ENCODE measurements at regions not wholly inside any gene's neighbourhood (a gene's known extent, or its start where the extent isn't known, plus 50 kb on each side); places are given as distances from the start of the nearest gene placed in this dataset.

DNA sequence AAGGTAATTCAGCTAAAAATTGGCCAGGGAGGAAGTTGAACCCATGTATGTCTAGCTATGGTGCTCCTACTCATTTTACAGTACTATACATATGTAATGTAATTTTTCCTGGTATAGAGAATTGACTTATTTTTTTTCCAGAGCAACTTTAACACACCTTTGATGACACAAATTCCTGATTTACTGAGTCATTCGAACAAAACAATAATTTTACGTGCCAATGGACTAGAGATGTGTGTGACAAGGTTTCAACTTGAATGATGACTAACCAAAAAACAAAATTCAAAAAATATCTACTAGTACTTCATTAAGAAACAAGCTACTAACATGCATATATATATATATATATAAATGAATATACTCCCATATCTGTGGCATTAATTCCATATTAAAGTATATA, 180.5 kb downstream of the KITLG start:
- H3K27ac ChIP-seq (ENCODE audit: low read length) = no peak overlapping the region
- H3K9me3 ChIP-seq (ENCODE audit: control insufficient read depth in 1 of 2, low read length in 2 of 2) = no peaks in the 10 kb centered on the region
- no peak overlapping the region for H3K4me3 ChIP-seq (ENCODE audit: low read depth in 1 of 2, low read length in 2 of 2)
- no peaks in the 10 kb centered on the region for H3K4me1 ChIP-seq (ENCODE audit: control insufficient read depth in 1 of 2, insufficient read depth in 2 of 2, low read length in 2 of 2)
- no peaks in the 10 kb centered on the region for H3K36me3 ChIP-seq (ENCODE audit: control insufficient read depth in 1 of 2, insufficient read depth in 2 of 2, low read length in 2 of 2)
- H3K27me3 ChIP-seq (ENCODE audit: low read depth, low read length) = no peaks in the 10 kb centered on the region

DNA sequence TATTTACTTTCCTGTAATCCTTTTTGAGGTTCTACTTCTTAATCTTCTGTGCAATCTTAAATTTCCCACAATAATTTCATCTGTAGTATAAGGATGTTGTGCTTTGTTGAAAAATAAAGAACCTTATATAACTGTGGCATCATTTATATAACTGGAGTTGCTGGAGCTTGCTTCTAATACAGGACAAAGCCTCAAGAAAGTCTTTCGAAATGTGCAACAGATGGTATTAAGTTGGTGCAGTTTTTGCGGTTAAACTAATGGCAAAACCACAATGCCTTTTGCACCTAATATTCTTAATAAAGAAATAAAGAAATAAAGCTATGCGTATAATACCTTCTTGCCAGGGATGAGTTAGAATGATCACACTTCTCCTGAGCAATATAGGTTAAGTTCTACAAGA, 180.0 kb downstream of the KITLG start:
- no peak overlapping the region for H3K4me3 ChIP-seq (ENCODE audit: low read depth in 1 of 2, low read length in 2 of 2)
- no peaks in the 10 kb centered on the region for H3K9me3 ChIP-seq (ENCODE audit: control insufficient read depth in 1 of 2, low read length in 2 of 2)
- no peaks in the 10 kb centered on the region for H3K36me3 ChIP-seq (ENCODE audit: control insufficient read depth in 1 of 2, insufficient read depth in 2 of 2, low read length in 2 of 2)
- H3K4me1 ChIP-seq (ENCODE audit: control insufficient read depth in 1 of 2, insufficient read depth in 2 of 2, low read length in 2 of 2) = no peaks in the 10 kb centered on the region
- H3K27ac ChIP-seq (ENCODE audit: low read length) = no peak overlapping the region
- no peaks in the 10 kb centered on the region for H3K27me3 ChIP-seq (ENCODE audit: low read depth, low read length)

DNA sequence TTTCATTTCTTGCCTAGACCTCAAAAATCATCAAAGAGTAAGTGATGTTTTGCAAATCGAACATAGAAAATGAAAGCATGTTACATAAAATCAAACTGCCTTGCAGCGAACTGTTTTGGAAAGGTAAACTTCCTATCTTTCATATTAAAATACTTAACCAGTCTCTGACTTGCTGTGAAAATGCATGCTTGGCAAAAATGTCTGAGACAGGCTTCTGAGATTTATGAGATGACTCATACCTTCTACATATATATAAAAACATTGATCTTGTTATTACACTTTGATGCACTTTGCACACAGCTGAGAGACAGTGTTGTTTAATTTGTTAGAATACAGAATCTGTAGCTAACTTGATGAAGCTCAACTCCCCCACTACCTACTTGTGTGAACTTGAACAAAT, 179.1 kb downstream of the KITLG start:
- no peaks in the 10 kb centered on the region for H3K4me1 ChIP-seq (ENCODE audit: control insufficient read depth in 1 of 2, insufficient read depth in 2 of 2, low read length in 2 of 2)
- H3K36me3 ChIP-seq (ENCODE audit: control insufficient read depth in 1 of 2, insufficient read depth in 2 of 2, low read length in 2 of 2) = no peaks in the 10 kb centered on the region
- H3K9me3 ChIP-seq (ENCODE audit: control insufficient read depth in 1 of 2, low read length in 2 of 2) = no peaks in the 10 kb centered on the region
- no peaks in the 10 kb centered on the region for H3K27me3 ChIP-seq (ENCODE audit: low read depth, low read length)
- no peak overlapping the region for H3K27ac ChIP-seq (ENCODE audit: low read length)
- H3K4me3 ChIP-seq (ENCODE audit: low read depth in 1 of 2, low read length in 2 of 2) = no peak overlapping the region

DNA sequence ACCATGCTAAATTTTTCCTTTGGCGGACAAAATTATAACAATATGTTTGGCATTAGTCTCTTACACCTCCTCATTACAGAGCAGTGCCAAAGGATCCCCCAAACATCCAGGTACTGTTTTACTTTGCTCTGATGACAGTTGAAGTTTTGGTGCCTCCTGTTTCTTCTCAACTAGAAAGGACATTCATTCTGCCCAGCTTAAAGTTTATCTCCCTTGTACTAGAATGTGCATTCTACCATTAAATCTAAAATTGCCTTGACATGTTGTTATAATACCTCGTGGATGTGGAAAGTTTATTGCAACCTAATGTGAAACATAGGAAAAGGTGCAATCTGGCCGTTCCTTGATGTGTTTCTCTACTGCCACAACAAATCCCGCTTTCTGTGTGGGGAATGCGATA, 173.4 kb downstream of the KITLG start:
- no peaks in the 10 kb centered on the region for H3K36me3 ChIP-seq (ENCODE audit: control insufficient read depth in 1 of 2, insufficient read depth in 2 of 2, low read length in 2 of 2)
- peaks cover 0 to 9% of the 10 kb centered on the region in 2 donors for H3K4me1 ChIP-seq (ENCODE audit: control insufficient read depth in 1 of 2, insufficient read depth in 2 of 2, low read length in 2 of 2)
- H3K27me3 ChIP-seq (ENCODE audit: low read depth, low read length) = no peaks in the 10 kb centered on the region
- H3K9me3 ChIP-seq (ENCODE audit: control insufficient read depth in 1 of 2, low read length in 2 of 2) = no peaks in the 10 kb centered on the region
- no peak overlapping the region for H3K27ac ChIP-seq (ENCODE audit: low read length)
- no peak overlapping the region for H3K4me3 ChIP-seq (ENCODE audit: low read depth in 1 of 2, low read length in 2 of 2)

DNA sequence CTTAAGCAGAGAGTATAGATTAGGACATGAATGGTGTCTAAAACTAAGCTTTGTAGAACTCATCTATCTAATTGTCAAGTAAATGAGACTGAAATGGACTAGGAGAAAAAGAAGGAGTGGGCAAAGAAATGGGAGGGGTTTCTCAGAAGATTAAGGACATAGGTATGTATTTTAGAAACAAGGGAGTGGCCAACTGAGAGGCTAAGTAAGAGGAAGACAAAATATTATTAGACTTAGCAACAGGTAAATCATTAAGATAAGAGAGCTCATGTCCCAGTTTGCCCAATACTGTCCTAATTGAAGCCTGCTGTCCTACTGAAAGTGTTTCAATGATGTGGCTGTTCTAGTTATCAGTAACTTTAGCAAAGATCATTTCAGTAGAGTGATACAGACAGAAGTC, 171.4 kb downstream of the KITLG start:
- H3K36me3 ChIP-seq (ENCODE audit: control insufficient read depth in 1 of 2, insufficient read depth in 2 of 2, low read length in 2 of 2) = no peaks in the 10 kb centered on the region
- H3K27ac ChIP-seq (ENCODE audit: low read length) = no peak overlapping the region
- H3K27me3 ChIP-seq (ENCODE audit: low read depth, low read length) = no peaks in the 10 kb centered on the region
- no peaks in the 10 kb centered on the region for H3K9me3 ChIP-seq (ENCODE audit: control insufficient read depth in 1 of 2, low read length in 2 of 2)
- H3K4me1 ChIP-seq (ENCODE audit: control insufficient read depth in 1 of 2, insufficient read depth in 2 of 2, low read length in 2 of 2) = peaks cover 0 to 14% of the 10 kb centered on the region in 2 donors
- H3K4me3 ChIP-seq (ENCODE audit: low read depth in 1 of 2, low read length in 2 of 2) = no peak overlapping the region

DNA sequence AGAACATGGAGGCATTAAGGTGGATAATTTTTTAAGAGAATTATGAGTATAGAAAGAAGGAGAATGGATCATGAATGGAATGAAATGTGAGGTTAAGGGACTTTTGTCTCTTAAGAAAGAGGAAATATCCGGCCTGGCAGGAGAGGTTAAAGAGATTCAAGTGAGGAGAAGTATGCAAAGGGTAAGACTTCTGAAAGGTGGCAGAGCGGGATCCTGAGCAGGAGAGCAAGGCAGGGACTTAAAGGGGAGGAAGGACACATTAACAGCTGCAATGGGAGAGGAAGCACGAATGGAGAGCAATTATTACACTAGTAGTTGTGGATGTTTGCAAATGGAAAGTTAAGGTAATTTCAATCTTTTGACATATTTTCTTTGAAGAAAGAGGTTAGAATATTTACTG, 171.0 kb downstream of the KITLG start:
- no peaks in the 10 kb centered on the region for H3K36me3 ChIP-seq (ENCODE audit: control insufficient read depth in 1 of 2, insufficient read depth in 2 of 2, low read length in 2 of 2)
- H3K9me3 ChIP-seq (ENCODE audit: control insufficient read depth in 1 of 2, low read length in 2 of 2) = no peaks in the 10 kb centered on the region
- H3K4me1 ChIP-seq (ENCODE audit: control insufficient read depth in 1 of 2, insufficient read depth in 2 of 2, low read length in 2 of 2) = peaks cover 0 to 14% of the 10 kb centered on the region in 2 donors
- H3K27ac ChIP-seq (ENCODE audit: low read length) = no peak overlapping the region
- no peak overlapping the region for H3K4me3 ChIP-seq (ENCODE audit: low read depth in 1 of 2, low read length in 2 of 2)
- no peaks in the 10 kb centered on the region for H3K27me3 ChIP-seq (ENCODE audit: low read depth, low read length)

DNA sequence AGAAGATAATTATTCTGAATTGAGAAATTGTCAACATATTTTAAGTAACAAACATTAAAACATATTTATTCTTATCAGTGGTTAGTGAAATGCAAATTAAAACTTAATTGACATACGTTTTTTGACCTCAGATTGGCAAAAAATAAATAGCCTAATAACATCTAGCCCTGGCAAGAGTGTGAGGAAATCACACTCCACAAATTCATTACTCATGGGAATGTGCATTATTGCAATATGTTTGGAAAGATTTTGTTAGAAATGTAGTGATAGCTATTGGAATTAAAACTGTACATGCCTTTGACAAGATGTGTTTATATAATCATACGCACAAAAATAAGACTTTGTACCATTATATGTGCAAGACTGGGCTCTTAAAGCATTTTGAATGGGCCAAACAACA, 168.6 kb downstream of the KITLG start:
- H3K36me3 ChIP-seq (ENCODE audit: control insufficient read depth in 1 of 2, insufficient read depth in 2 of 2, low read length in 2 of 2) = no peaks in the 10 kb centered on the region
- H3K4me3 ChIP-seq (ENCODE audit: low read depth in 1 of 2, low read length in 2 of 2) = no peak overlapping the region

DNA sequence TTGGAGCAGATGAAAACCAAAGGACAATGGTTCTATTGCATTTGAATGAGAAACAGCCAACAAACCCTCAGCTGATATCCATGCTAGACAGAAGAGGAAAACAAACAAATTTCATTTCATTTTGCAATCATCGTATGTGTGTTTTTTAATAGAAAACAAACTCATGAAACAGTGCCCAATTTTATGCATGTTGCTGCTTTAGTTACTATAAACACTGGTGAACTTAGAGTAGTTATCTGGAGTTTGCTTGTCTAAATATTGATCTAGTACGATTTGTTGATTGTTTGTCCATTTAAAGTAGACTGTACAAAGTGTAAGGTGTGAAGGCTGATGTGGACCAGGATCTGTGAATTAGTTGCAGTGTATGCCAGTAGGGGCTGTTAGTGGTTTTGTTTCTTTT, 166.6 kb downstream of the KITLG start:
- Histone ChIP-seq H3K4me1 (ENCODE audit: control insufficient read depth in 1 of 2, insufficient read depth in 2 of 2, low read length in 2 of 2) (peaks cover 0 to 5% of the 10 kb centered on the region in 2 donors), H3K4me3 (ENCODE audit: low read depth in 1 of 2, low read length in 2 of 2) (no peak overlapping the region), H3K36me3 (ENCODE audit: control insufficient read depth in 1 of 2, insufficient read depth in 2 of 2, low read length in 2 of 2) (no peaks in the 10 kb centered on the region), H3K27me3 (ENCODE audit: low read depth, low read length) (no peaks in the 10 kb centered on the region), H3K27ac (ENCODE audit: low read length) (no peak overlapping the region), H3K9me3 (ENCODE audit: control insufficient read depth in 1 of 2, low read length in 2 of 2) (no peaks in the 10 kb centered on the region)

More for the DNA sequence above, 168.6 kb downstream of the KITLG start:
- no peaks in the 10 kb centered on the region for H3K9me3 ChIP-seq (ENCODE audit: control insufficient read depth in 1 of 2, low read length in 2 of 2)
- no peaks in the 10 kb centered on the region for H3K27me3 ChIP-seq (ENCODE audit: low read depth, low read length)
- H3K4me1 ChIP-seq (ENCODE audit: control insufficient read depth in 1 of 2, insufficient read depth in 2 of 2, low read length in 2 of 2) = peaks cover 0 to 12% of the 10 kb centered on the region in 2 donors
- no peak overlapping the region for H3K27ac ChIP-seq (ENCODE audit: low read length)

DNA sequence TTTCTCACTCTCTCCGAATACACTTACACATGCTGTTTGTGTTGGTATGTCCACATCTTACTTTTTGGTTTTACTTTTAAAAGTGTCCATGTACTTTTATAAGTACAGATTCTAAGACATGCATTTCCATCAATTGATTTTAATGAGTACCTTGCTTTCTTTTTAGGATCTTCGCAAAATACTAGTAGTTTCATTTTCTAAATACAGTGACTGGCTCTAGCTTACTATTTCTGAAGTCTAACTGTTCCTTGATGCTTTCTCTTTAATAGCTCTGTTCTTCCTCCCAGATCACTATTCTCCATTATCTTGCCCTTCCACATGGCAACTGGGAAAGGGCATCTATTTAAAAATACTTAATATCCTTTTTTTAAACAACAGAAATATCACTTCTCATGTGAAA, 164.1 kb downstream of the KITLG start:
- Histone ChIP-seq H3K27me3 (ENCODE audit: low read depth, low read length) (no peaks in the 10 kb centered on the region), H3K36me3 (ENCODE audit: control insufficient read depth in 1 of 2, insufficient read depth in 2 of 2, low read length in 2 of 2) (no peaks in the 10 kb centered on the region), H3K4me1 (ENCODE audit: control insufficient read depth in 1 of 2, insufficient read depth in 2 of 2, low read length in 2 of 2) (peaks cover 0 to 10% of the 10 kb centered on the region in 2 donors), H3K4me3 (ENCODE audit: low read depth in 1 of 2, low read length in 2 of 2) (peak overlapping the region; percentile 1 to 21), H3K27ac (ENCODE audit: low read length) (no peak overlapping the region), H3K9me3 (ENCODE audit: control insufficient read depth in 1 of 2, low read length in 2 of 2) (no peaks in the 10 kb centered on the region)

DNA sequence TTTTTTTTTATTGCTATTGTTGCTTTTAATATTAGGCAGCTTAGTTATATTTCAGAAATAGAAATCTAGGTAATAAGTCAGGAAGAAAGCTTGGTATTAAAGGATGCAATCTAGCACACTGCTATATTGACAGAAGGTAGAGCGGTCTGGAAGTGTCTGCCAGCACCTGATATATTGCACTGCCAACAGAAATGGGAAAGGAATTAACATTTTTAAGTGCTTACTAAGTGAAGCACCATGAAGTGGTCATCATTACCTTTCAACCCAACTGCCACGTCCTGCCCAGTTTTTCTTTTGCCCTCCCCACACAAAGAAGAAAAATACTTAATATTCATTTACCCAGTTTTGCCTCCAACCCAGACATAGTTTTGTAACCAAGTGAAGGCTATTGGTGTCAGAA, 163.5 kb downstream of the KITLG start:
- Histone ChIP-seq H3K36me3 (ENCODE audit: control insufficient read depth in 1 of 2, insufficient read depth in 2 of 2, low read length in 2 of 2) (no peaks in the 10 kb centered on the region), H3K9me3 (ENCODE audit: control insufficient read depth in 1 of 2, low read length in 2 of 2) (no peaks in the 10 kb centered on the region), H3K27ac (ENCODE audit: low read length) (no peak overlapping the region), H3K4me3 (ENCODE audit: low read depth in 1 of 2, low read length in 2 of 2) (no peak overlapping the region), H3K4me1 (ENCODE audit: control insufficient read depth in 1 of 2, insufficient read depth in 2 of 2, low read length in 2 of 2) (peaks cover 0 to 10% of the 10 kb centered on the region in 2 donors), H3K27me3 (ENCODE audit: low read depth, low read length) (no peaks in the 10 kb centered on the region)

DNA sequence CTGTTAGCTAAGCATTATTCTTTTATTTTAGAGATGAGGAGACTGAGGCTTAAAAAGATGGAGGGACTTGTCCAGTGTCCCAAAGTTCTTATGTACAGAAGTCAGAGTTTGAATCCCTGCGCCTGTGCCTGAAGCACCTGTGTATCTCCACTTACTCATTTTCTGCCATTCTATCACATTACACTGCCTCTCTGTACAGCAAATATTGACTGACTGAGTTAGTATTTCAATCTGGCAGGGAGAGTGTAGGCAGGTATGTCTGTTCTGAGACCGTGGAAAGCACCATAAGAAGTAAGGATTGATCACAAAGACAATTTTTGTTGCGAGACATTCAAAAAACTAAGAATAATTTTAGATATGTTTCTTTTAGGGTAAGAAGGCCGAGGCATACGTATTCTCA, 162.7 kb downstream of the KITLG start:
- Histone ChIP-seq H3K9me3 (ENCODE audit: control insufficient read depth in 1 of 2, low read length in 2 of 2) (no peaks in the 10 kb centered on the region), H3K27ac (ENCODE audit: low read length) (no peak overlapping the region), H3K27me3 (ENCODE audit: low read depth, low read length) (no peaks in the 10 kb centered on the region), H3K36me3 (ENCODE audit: control insufficient read depth in 1 of 2, insufficient read depth in 2 of 2, low read length in 2 of 2) (no peaks in the 10 kb centered on the region), H3K4me3 (ENCODE audit: low read depth in 1 of 2, low read length in 2 of 2) (no peak overlapping the region), H3K4me1 (ENCODE audit: control insufficient read depth in 1 of 2, insufficient read depth in 2 of 2, low read length in 2 of 2) (peaks cover 0 to 10% of the 10 kb centered on the region in 2 donors)

DNA sequence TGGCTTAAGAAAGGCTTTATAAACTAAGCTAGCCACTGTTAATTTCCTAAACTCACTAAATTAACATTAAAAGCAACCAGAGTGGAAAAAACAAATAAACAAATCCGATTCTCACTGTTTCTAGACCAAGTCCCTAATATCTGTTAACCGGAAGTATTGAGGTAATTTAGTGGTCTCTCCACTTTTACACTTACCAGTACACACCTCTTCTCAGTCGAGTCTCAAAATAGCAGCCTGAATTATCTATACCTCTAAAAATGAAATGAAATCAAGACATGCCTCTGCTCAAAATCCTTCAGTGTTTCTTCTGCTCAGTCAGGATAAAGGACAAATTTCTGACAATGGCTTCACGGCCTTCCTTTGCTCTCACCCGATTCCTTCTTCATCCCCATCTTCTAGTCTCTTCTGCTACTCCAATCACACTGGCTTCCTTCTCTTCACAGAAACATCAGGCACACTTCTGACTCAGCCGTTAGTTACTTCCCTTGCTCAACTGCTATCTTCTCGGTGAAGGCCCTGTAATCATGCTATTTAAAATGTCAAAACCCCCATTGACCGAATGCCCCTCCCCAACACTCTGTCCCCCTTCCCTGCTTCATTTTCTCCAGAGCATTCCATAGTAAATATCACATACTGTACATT, 161.3 kb downstream of the KITLG start:
- Histone ChIP-seq H3K9me3 (ENCODE audit: control insufficient read depth in 1 of 2, low read length in 2 of 2) (no peaks in the 10 kb centered on the region), H3K27me3 (ENCODE audit: low read depth, low read length) (no peaks in the 10 kb centered on the region), H3K36me3 (ENCODE audit: control insufficient read depth in 1 of 2, insufficient read depth in 2 of 2, low read length in 2 of 2) (no peaks in the 10 kb centered on the region), H3K4me1 (ENCODE audit: control insufficient read depth in 1 of 2, insufficient read depth in 2 of 2, low read length in 2 of 2) (peaks cover 0 to 5% of the 10 kb centered on the region in 2 donors), H3K4me3 (ENCODE audit: low read depth in 1 of 2, low read length in 2 of 2) (no peak overlapping the region), H3K27ac (ENCODE audit: low read length) (no peak overlapping the region)
